GM12878 (cell line): ENCODE measurements at regions not wholly inside any gene's neighbourhood (a gene's known extent, or its start where the extent isn't known, plus 50 kb on each side); places are given as distances from the start of the nearest gene placed in this dataset.

Experiments
- ATAC-seq: fragments of 200-7000 bp; cut with Tn5 transposase; 3 replicates; pipeline ENCODE4 v1.9.1; 2020; ENCODE audit warnings: mild to moderate bottlenecking, moderate library complexity
- BruUV-seq: library from RNA; stranded (reverse); fragments of 400-500 nt; replicated peaks from 2 replicates; lab custom pipeline; 2021; lab: Mats Ljungman, UMichigan
- CTCF ChIA-PET: fragments of 300-600 bp; sonication (Branson Sonifier 250); formaldehyde crosslinking; extraction: SDS; loops from one replicate; lab custom pipeline; 2021; ENCODE audit warnings: inconsistent platforms; lab: Yijun Ruan, JAX
- POLR2A ChIA-PET: fragments of 350-600 bp; formaldehyde crosslinking; extraction: SDS; loops from one replicate; lab custom pipeline; 2021; ENCODE audit warnings: inconsistent platforms; lab: Charles Lee
- RAD21 ChIA-PET: fragments of 300-600 bp; sonication (Branson Sonifier 250); formaldehyde crosslinking; loops from one replicate; lab custom pipeline; 2023; ENCODE audit warnings: antibody characterized with exemption; ENCODE audit not compliant: unreplicated experiment; lab: Charles Lee
- SMC1A ChIA-PET: fragments of 300-600 bp; sonication (Branson Sonifier 250); formaldehyde crosslinking; loops from one replicate; lab custom pipeline; 2023; ENCODE audit not compliant: unreplicated experiment, uncharacterized antibody; lab: Charles Lee
- DNase-seq: peaks from one replicate; pipeline ENCODE4 v3.0.0-alpha.2; 2011; ENCODE audit warnings: low read depth, low spot score
- FAIRE-seq: peaks from 3 replicates; lab custom pipeline; 2011; peaks lifted over from hg19 to GRCh38; lab: Jason Lieb, UNC
- H2AFZ ChIP-seq: 2 replicates; pipeline ENCODE4 v1.6.0; 2011; ENCODE audit warnings: low read depth, low read length, control low read depth; ENCODE audit not compliant: control insufficient read depth
- H3K27ac ChIP-seq: 2 replicates; pipeline ENCODE4 v1.5.1; 2011; ENCODE audit warnings: control low read depth; ENCODE audit not compliant: control insufficient read depth, insufficient read depth
- H3K27me3 ChIP-seq, 2 experiments: replicated peaks in 1 of 2; 2 replicates each; pipeline versions ENCODE4 v1.6.0 to v1.6.1; 2011; ENCODE audit warnings: low read length in 1 of 2; ENCODE audit not compliant: control insufficient read depth in 2 of 2, insufficient read depth in 2 of 2
- H3K36me3 ChIP-seq, 2 experiments: 2 replicates each; pipeline ENCODE4 v1.5.1; 2011; ENCODE audit warnings: low read length in 1 of 2; ENCODE audit not compliant: control insufficient read depth in 2 of 2, insufficient read depth in 2 of 2
- H3K4me1 ChIP-seq: 2 replicates; pipeline ENCODE4 v1.6.1; 2011; ENCODE audit warnings: mild to moderate bottlenecking, low read length, moderate library complexity, mixed read lengths; ENCODE audit not compliant: control insufficient read depth, insufficient read depth
- H3K4me2 ChIP-seq: 2 replicates; pipeline ENCODE4 v1.6.0; 2011; ENCODE audit warnings: control low read depth; ENCODE audit not compliant: control insufficient read depth, insufficient read depth
- H3K4me3 ChIP-seq: fragments of 200-600 bp; sonication (generic); 2 replicates; pipeline ENCODE4 v1.5.1; 2016
- H3K79me2 ChIP-seq: 2 replicates; pipeline ENCODE4 v1.6.0; 2011; ENCODE audit warnings: low read length; ENCODE audit not compliant: control insufficient read depth, insufficient read depth
- H3K9ac ChIP-seq: 2 replicates; pipeline ENCODE4 v1.8.0; 2011; ENCODE audit warnings: low read length, control low read depth, mixed read lengths; ENCODE audit not compliant: control insufficient read depth, insufficient read depth
- H3K9me3 ChIP-seq: replicated peaks from 3 replicates; pipeline ENCODE4 v1.5.1; 2011; ENCODE audit warnings: mild to moderate bottlenecking, low read length; ENCODE audit not compliant: control insufficient read depth, insufficient read depth
- H4K20me1 ChIP-seq: 2 replicates; pipeline ENCODE4 v1.6.0; 2011; ENCODE audit not compliant: control insufficient read depth, insufficient read depth
- CBFB ChIP-seq: IDR thresholded peaks from 2 replicates; pipeline ENCODE4 v1.6.1; 2016; ENCODE audit warnings: antibody characterized with exemption, low read depth
- FOXK2 ChIP-seq: fragments of 450-650 bp; IDR thresholded peaks from 2 replicates; pipeline ENCODE4 v1.6.1; 2017; ENCODE audit warnings: mild to moderate bottlenecking, moderate library complexity
- GATAD2B ChIP-seq: fragments of 450-650 bp; conservative IDR thresholded peaks from 2 replicates; pipeline ENCODE4 v1.6.1; 2017; ENCODE audit warnings: low read depth, mild to moderate bottlenecking, moderate library complexity
- KDM1A ChIP-seq: fragments of 200-600 bp; sonication (generic); IDR thresholded peaks from 2 replicates; pipeline ENCODE4 v1.6.1; 2016; ENCODE audit warnings: borderline replicate concordance
- MTA3 ChIP-seq: IDR thresholded peaks from 2 replicates; pipeline ENCODE4 v1.6.1; 2012; ENCODE audit warnings: low read length, inconsistent platforms, borderline replicate concordance
- MYB ChIP-seq: fragments of 150-350 bp; IDR thresholded peaks from 2 replicates; pipeline ENCODE4 v1.6.1; 2014; ENCODE audit warnings: mild to moderate bottlenecking, low read depth, low read length, borderline replicate concordance
- MYC ChIP-seq: IDR thresholded peaks from 2 replicates; pipeline ENCODE4 v1.6.1; 2011; ENCODE audit warnings: mild to moderate bottlenecking, low read length, moderate library complexity, inconsistent platforms; ENCODE audit not compliant: insufficient read depth, insufficient replicate concordance, insufficient read length, severe bottlenecking
- NFYA ChIP-seq: IDR thresholded peaks from 2 replicates; pipeline ENCODE4 v1.6.1; 2011; ENCODE audit warnings: low read depth, mild to moderate bottlenecking, low read length, improper control_type of control experiment, borderline replicate concordance
- PAX5 ChIP-seq: IDR thresholded peaks from 2 replicates; pipeline ENCODE4 v1.6.1; 2011; ENCODE audit warnings: low read depth, low read length, borderline replicate concordance
- SIN3A ChIP-seq: IDR thresholded peaks from 2 replicates; pipeline ENCODE4 v1.6.1; 2012; ENCODE audit warnings: low read depth, low read length, improper control_type of control experiment
- SIX5 ChIP-seq: IDR thresholded peaks from 2 replicates; pipeline ENCODE4 v1.6.1; 2011; ENCODE audit warnings: mild to moderate bottlenecking, low read depth, low read length, moderate library complexity; ENCODE audit not compliant: severe bottlenecking
- SMAD5 ChIP-seq: IDR thresholded peaks from 2 replicates; pipeline ENCODE4 v1.6.1; 2016; ENCODE audit warnings: antibody characterized with exemption, low read depth
- SUPT20H ChIP-seq: IDR thresholded peaks from 2 replicates; pipeline ENCODE4 v1.6.1; 2011; ENCODE audit warnings: low read depth, mild to moderate bottlenecking, low read length, moderate library complexity, borderline replicate concordance; ENCODE audit not compliant: control insufficient read depth
- TCF3 ChIP-seq: IDR thresholded peaks from 2 replicates; pipeline ENCODE4 v1.6.1; 2012; ENCODE audit warnings: low read depth, mild to moderate bottlenecking, low read length, borderline replicate concordance; ENCODE audit not compliant: insufficient read depth
- USF2 ChIP-seq: IDR thresholded peaks from 2 replicates; pipeline ENCODE4 v1.6.1; 2011; ENCODE audit warnings: low read depth, low read length, improper control_type of control experiment, borderline replicate concordance
- YBX1 ChIP-seq: fragments of 450-650 bp; IDR thresholded peaks from 2 replicates; pipeline ENCODE4 v1.6.1; 2016; ENCODE audit warnings: antibody characterized with exemption
- ZBTB33 ChIP-seq: fragments of 450-650 bp; IDR thresholded peaks from 2 replicates; pipeline ENCODE4 v1.6.1; 2017; ENCODE audit warnings: mild to moderate bottlenecking
- ZNF687 ChIP-seq: fragments of 450-650 bp; IDR thresholded peaks from 2 replicates; pipeline ENCODE4 v1.6.1; 2017; ENCODE audit warnings: mild to moderate bottlenecking, moderate library complexity
- WGBS: methylation state at CpG from one replicate; pipeline ENCODE4 v1.1.6; 2016; ENCODE audit warnings: low lambda C conversion rate; ENCODE audit not compliant: insufficient replicate concordance, insufficient coverage; ENCODE audit errors: missing lambda C conversion rate; 5-methylcytosine and 5-hydroxymethylcytosine counted together
- in situ Hi-C: fragments of 300-500 bp; cut with MboI; formaldehyde crosslinking; loops from 9 replicates; pipeline ENCODE4 v1.14.3; 2018; ENCODE audit warnings: mixed read lengths
- intact Hi-C: fragments of 100-400 bp; cut with micrococcal nuclease; formaldehyde crosslinking; loops from one replicate; pipeline ENCODE4 v1.14.2; 2022; ENCODE audit not compliant: unreplicated experiment

- H3K4me2 ChIP-seq = no peak overlapping the region
- in situ Hi-C loops = no loop called here
- 100% methylated on average over 1 of the region's 1 CpG for WGBS
- TF ChIP-seq TCF3 = no peak
- TF ChIP-seq MYC = no peak
- no peak for TF ChIP-seq USF2
- no peak for TF ChIP-seq ZBTB33
- no peak for TF ChIP-seq ZNF687
- no peak for TF ChIP-seq GATAD2B
- no peak for TF ChIP-seq SMAD5
- TF ChIP-seq YBX1 = no peak
- no peak for TF ChIP-seq SUPT20H
- TF ChIP-seq SIN3A = no peak
- TF ChIP-seq SIX5 = no peak
- no peak for TF ChIP-seq KDM1A
- no peak for TF ChIP-seq MYB
- TF ChIP-seq CBFB = no peak
- TF ChIP-seq FOXK2 = no peak
- no peak for TF ChIP-seq PAX5
- TF ChIP-seq NFYA = no peak
- no peak for TF ChIP-seq MTA3
These were observed 91.3 kb upstream of the ZNF746 start for GRCh38 chr7:149588930-149589329.

More at GRCh38 chr7:149588930-149589329, 91.3 kb upstream of the ZNF746 start:
- ChIA-PET CTCF (interaction anchor here (1.1 kb wide), 1 partner anchor 523 kb away, joined by 3 read pairs; no protein-coding TSS in a partner anchor), POLR2A (no interaction called here), SMC1A (no interaction called here), RAD21 (no interaction called here)
- no peak overlapping the region for H3K9ac ChIP-seq
- H2AFZ ChIP-seq = no peak overlapping the region
- H3K9me3 ChIP-seq = peaks cover 1% of the 10 kb centered on the region; the same call in 2 of the 3 replicates
- H3K4me1 ChIP-seq = no peaks in the 10 kb centered on the region
- peaks cover 4 to 12% of the 10 kb centered on the region in 2 experiments for H3K36me3 ChIP-seq
- intact Hi-C loops = no loop called here
- no peaks in the 10 kb centered on the region for H3K27me3 ChIP-seq
- no peak for ATAC-seq
- no peak overlapping the region for H3K27ac ChIP-seq
- BruUV-seq = no TSS peak
- FAIRE-seq = no peak
- H3K79me2 ChIP-seq = no peaks in the 10 kb centered on the region
- no peak overlapping the region for H3K4me3 ChIP-seq
- H4K20me1 ChIP-seq = no peaks in the 10 kb centered on the region
- no peak for DNase-seq
